HG03064 (cell line): ENCODE measurements at regions not wholly inside any gene's neighbourhood (a gene's known extent, or its start where the extent isn't known, plus 50 kb on each side); places are given as distances from the start of the nearest gene placed in this dataset.
"Not testable (repeated sequence)": the region's sequence is repeated elsewhere in the genome, so short reads cannot be mapped to it uniquely, and the experiment has no call there.

ENCODE experiments used
- ATAC-seq: cut with Tn5 transposase; IDR thresholded peaks from one replicate; pipeline ENCODE4 v1.9.1; 2021; ENCODE audit warnings: low read depth; ENCODE audit not compliant: unreplicated experiment

GRCh38 chr3:26105261-26105660 is 315.4 kb downstream of the OXSM start:
- ATAC-seq = no peak

- no peak for ATAC-seq
Observed at GRCh38 chr3:26106228-26106627, 316.3 kb downstream of the OXSM start.

- ATAC-seq = no peak
Observed at GRCh38 chr3:26108846-26109489, 319.1 kb downstream of the OXSM start.

- no peak for ATAC-seq
Observed at GRCh38 chr3:26114851-26115250, 325.0 kb downstream of the OXSM start.

GRCh38 chr3:26118165-26118564 is 328.3 kb downstream of the OXSM start:
- no peak for ATAC-seq

- ATAC-seq = no peak
Observed at GRCh38 chr3:26132942-26133341, 343.1 kb downstream of the OXSM start.

- no peak for ATAC-seq
Observed at GRCh38 chr3:26141296-26141695, 351.4 kb downstream of the OXSM start.

- no peak for ATAC-seq
Observed at GRCh38 chr3:26145769-26146168, 355.9 kb downstream of the OXSM start.

GRCh38 chr3:26157428-26157827 is 367.5 kb downstream of the OXSM start:
- not testable (repeated sequence) for ATAC-seq

- ATAC-seq = no peak
Observed at GRCh38 chr3:26171006-26171405, 381.1 kb downstream of the OXSM start.

- no peak for ATAC-seq
Observed at GRCh38 chr3:26191556-26191955, 401.7 kb downstream of the OXSM start.

- no peak for ATAC-seq
Observed at GRCh38 chr3:26193558-26193957, 403.7 kb downstream of the OXSM start.

GRCh38 chr3:26196781-26197180 is 406.9 kb downstream of the OXSM start:
- ATAC-seq = no peak

GRCh38 chr3:26198609-26199008 is 408.7 kb downstream of the OXSM start:
- no peak for ATAC-seq

- no peak for ATAC-seq
Observed at GRCh38 chr3:26202169-26202568, 412.3 kb downstream of the OXSM start.

GRCh38 chr3:26205475-26205874 is 415.6 kb downstream of the OXSM start:
- ATAC-seq = no peak

- no peak for ATAC-seq
Observed at GRCh38 chr3:26208201-26208600, 414.4 kb upstream of the LRRC3B start.

GRCh38 chr3:26229801-26230200 is 392.8 kb upstream of the LRRC3B start:
- no peak for ATAC-seq

- ATAC-seq = no peak
Observed at GRCh38 chr3:26233374-26233773, 389.2 kb upstream of the LRRC3B start.

GRCh38 chr3:26236531-26236930 is 386.0 kb upstream of the LRRC3B start:
- ATAC-seq = no peak

GRCh38 chr3:26237036-26237682 is 385.4 kb upstream of the LRRC3B start:
- ATAC-seq = no peak

GRCh38 chr3:26244586-26244985 is 378.0 kb upstream of the LRRC3B start:
- ATAC-seq = not testable (repeated sequence)
